ENCODE measurements at regions not wholly inside any gene's neighbourhood (a gene's known extent, or its start where the extent isn't known, plus 50 kb on each side); places are given as distances from the start of the nearest gene placed in this dataset.

- peak; percentile 95 for DNase-seq
- no peaks in the 10 kb centered on the region for H3K36me3 Mint-ChIP-seq (ENCODE audit: low read depth)
- peaks cover 3% of the 10 kb centered on the region for H3K27me3 Mint-ChIP-seq
- H3K4me3 Mint-ChIP-seq, result peak overlapping the region; percentile 29
- peak overlapping the region; percentile 89 for H3K27ac Mint-ChIP-seq
- peaks cover 46% of the 10 kb centered on the region for H3K4me1 Mint-ChIP-seq (ENCODE audit: low read depth)
- POLR2A ChIA-PET, result interaction anchor here (0.6 to 7.7 kb wide), 18 partner anchors 7 to 879 kb away, joined by 3 to 125 read pairs (median 6); partner anchors contain the start of genes IER5 and STX6
- TF ChIP-seq CTCF (IDR thresholded peaks at IDR 0.05), result peak; percentile 95
- intact Hi-C loops (cut with micrococcal nuclease), result loop anchor here (1.0 to 2.0 kb wide), 3 partner anchors 58 to 260 kb away; no protein-coding TSS in a partner anchor
- ATAC-seq, result peak; percentile 76
- H3K9me3 Mint-ChIP-seq, result no peaks in the 10 kb centered on the region
- CTCF ChIA-PET, result interaction anchor here (0.6 to 12.0 kb wide), 50 partner anchors 9 to 626 kb away, joined by 3 to 254 read pairs (median 5); partner anchors contain the start of genes IER5, KIAA1614, MR1 and STX6
These were observed 53.8 kb downstream of the IER5 start for GRCh38 chr1:181142096-181142958.

- no peak for DNase-seq
- no peak overlapping the region for H3K27ac Mint-ChIP-seq
- H3K4me1 Mint-ChIP-seq (ENCODE audit: low read depth), result peaks cover 49% of the 10 kb centered on the region
These were observed 54.8 kb downstream of the IER5 start for GRCh38 chr1:181143102-181143859.

GRCh38 chr1:181144238-181144637, 55.7 kb downstream of the IER5 start:
- POLR2A ChIA-PET, result interaction anchor here (0.6 to 7.7 kb wide), 8 partner anchors 10 to 584 kb away, joined by 3 to 125 read pairs (median 3); partner anchors contain the start of gene IER5
- H3K27ac Mint-ChIP-seq, result no peak overlapping the region

More at GRCh38 chr1:181143102-181143859, 54.8 kb downstream of the IER5 start:
- POLR2A ChIA-PET, result interaction anchor here (0.6 to 7.7 kb wide), 12 partner anchors 9 to 583 kb away, joined by 3 to 125 read pairs (median 3); partner anchors contain the start of gene IER5
- CTCF ChIA-PET, result interaction anchor here (0.6 to 12.0 kb wide), 32 partner anchors 8 to 708 kb away, joined by 3 to 254 read pairs (median 8); partner anchors contain the start of genes IER5 and MR1
- Mint-ChIP-seq H3K36me3 (ENCODE audit: low read depth) (no peaks in the 10 kb centered on the region), H3K9me3 (no peaks in the 10 kb centered on the region), H3K27me3 (peaks cover 3% of the 10 kb centered on the region), H3K4me3 (no peak overlapping the region)
- intact Hi-C loops (cut with micrococcal nuclease), result loop anchor here (2.0 kb wide), 2 partner anchors 58 to 104 kb away; no protein-coding TSS in a partner anchor
- ATAC-seq, result no peak
- TF ChIP-seq CTCF (IDR thresholded peaks at IDR 0.05), result no peak

GRCh38 chr1:181148636-181149035, 60.1 kb downstream of the IER5 start:
- Mint-ChIP-seq H3K4me1 (ENCODE audit: low read depth) (peaks cover 44% of the 10 kb centered on the region), H3K27me3 (peaks cover 3% of the 10 kb centered on the region), H3K9me3 (no peaks in the 10 kb centered on the region), H3K36me3 (ENCODE audit: low read depth) (no peaks in the 10 kb centered on the region), H3K27ac (peak overlapping the region; percentile 90), H3K4me3 (no peak overlapping the region)
- POLR2A ChIA-PET, result interaction anchor here (0.9 to 5.2 kb wide), 7 partner anchors 7 to 105 kb away, joined by 3 to 28 read pairs (median 3); partner anchors contain the start of gene IER5
- CTCF ChIA-PET, result interaction anchor here (1.0 to 12.0 kb wide), 10 partner anchors 7 to 286 kb away, joined by 3 to 254 read pairs (median 4); partner anchors contain the start of gene MR1
- ATAC-seq, result no peak
- no peak for TF ChIP-seq CTCF (IDR thresholded peaks at IDR 0.05)
- DNase-seq, result no peak
- intact Hi-C loops (cut with micrococcal nuclease), result no loop called here

More at GRCh38 chr1:181144238-181144637, 55.7 kb downstream of the IER5 start:
- no peaks in the 10 kb centered on the region for H3K9me3 Mint-ChIP-seq
- ATAC-seq (no peak), DNase-seq (no peak)
- peaks cover 3% of the 10 kb centered on the region for H3K27me3 Mint-ChIP-seq
- CTCF ChIA-PET, result interaction anchor here (1.1 to 12.0 kb wide), 10 partner anchors 7 to 106 kb away, joined by 3 to 254 read pairs (median 26); partner anchors contain the start of genes IER5 and MR1
- no peaks in the 10 kb centered on the region for H3K36me3 Mint-ChIP-seq (ENCODE audit: low read depth)
- H3K4me3 Mint-ChIP-seq, result no peak overlapping the region
- intact Hi-C loops (cut with micrococcal nuclease), result no loop called here
- no peak for TF ChIP-seq CTCF (IDR thresholded peaks at IDR 0.05)
- H3K4me1 Mint-ChIP-seq (ENCODE audit: low read depth), result peaks cover 49% of the 10 kb centered on the region

Data from activated CD8-positive, alpha-beta T cell treated with anti-CD3 and anti-CD28 coated beads for 36 hours (primary cell).